ENCODE measurements at regions not wholly inside any gene's neighbourhood (a gene's known extent, or its start where the extent isn't known, plus 50 kb on each side); places are given as distances from the start of the nearest gene placed in this dataset.

- DNase-seq (ENCODE audit: low read depth), result no peak
These were observed 102.3 kb downstream of the LIPG start for GRCh38 chr18:49663899-49664890.

GRCh38 chr18:49662506-49662905 is 100.6 kb downstream of the LIPG start:
- H3K4me3 ChIP-seq (ENCODE audit: low read depth, low read length), result no peak overlapping the region
- no peak for DNase-seq (ENCODE audit: low read depth)
- TF ChIP-seq, protein P1, sequence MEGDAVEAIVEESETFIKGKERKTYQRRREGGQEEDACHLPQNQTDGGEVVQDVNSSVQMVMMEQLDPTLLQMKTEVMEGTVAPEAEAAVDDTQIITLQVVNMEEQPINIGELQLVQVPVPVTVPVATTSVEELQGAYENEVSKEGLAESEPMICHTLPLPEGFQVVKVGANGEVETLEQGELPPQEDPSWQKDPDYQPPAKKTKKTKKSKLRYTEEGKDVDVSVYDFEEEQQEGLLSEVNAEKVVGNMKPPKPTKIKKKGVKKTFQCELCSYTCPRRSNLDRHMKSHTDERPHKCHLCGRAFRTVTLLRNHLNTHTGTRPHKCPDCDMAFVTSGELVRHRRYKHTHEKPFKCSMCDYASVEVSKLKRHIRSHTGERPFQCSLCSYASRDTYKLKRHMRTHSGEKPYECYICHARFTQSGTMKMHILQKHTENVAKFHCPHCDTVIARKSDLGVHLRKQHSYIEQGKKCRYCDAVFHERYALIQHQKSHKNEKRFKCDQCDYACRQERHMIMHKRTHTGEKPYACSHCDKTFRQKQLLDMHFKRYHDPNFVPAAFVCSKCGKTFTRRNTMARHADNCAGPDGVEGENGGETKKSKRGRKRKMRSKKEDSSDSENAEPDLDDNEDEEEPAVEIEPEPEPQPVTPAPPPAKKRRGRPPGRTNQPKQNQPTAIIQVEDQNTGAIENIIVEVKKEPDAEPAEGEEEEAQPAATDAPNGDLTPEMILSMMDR (conservative IDR thresholded peaks at IDR 0.05; ENCODE audit: low read depth, low read length), result no peak

More at GRCh38 chr18:49663899-49664890, 102.3 kb downstream of the LIPG start:
- H3K4me3 ChIP-seq (ENCODE audit: low read depth, low read length), result no peak overlapping the region
- TF ChIP-seq, protein P1 (conservative IDR thresholded peaks at IDR 0.05; ENCODE audit: low read depth, low read length), result no peak

GRCh38 chr18:49658823-49659404 is 97.1 kb downstream of the LIPG start:
- DNase-seq (ENCODE audit: low read depth), result no peak
- TF ChIP-seq, protein P1 (conservative IDR thresholded peaks at IDR 0.05; ENCODE audit: low read depth, low read length), result no peak
- no peak overlapping the region for H3K4me3 ChIP-seq (ENCODE audit: low read depth, low read length)

DNA sequence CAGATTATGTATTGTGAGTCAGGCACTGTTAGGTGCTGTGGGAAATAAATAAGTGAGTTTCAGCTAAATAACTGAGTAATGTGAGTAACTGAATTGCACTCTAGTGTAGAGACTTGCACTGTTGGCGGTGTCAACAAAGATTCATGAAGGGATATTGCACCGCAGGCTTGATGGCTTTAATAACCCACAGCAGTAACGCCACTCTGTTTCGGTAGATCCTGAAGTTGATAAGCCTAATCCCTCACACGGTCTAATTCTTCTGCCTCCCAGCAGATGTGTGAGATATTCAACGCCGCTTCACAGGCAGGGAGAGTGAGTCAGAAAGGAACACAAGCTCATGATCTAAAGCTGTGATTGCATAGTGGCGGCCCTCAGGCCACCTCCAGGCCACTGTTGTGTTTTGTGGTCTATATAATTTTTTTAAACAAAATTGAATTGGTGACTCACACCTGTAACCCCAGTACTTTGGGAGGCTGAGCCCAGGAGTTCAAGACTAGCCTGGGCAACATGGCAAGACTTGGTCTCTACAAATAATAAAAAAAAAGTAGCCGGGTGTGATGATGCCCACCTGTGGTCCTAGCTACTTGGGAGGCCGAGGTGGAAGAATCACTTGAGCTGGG is 94.3 kb downstream of the LIPG start:
- H3K4me3 ChIP-seq (ENCODE audit: low read depth, low read length), result no peak overlapping the region
- TF ChIP-seq, protein P1 (conservative IDR thresholded peaks at IDR 0.05; ENCODE audit: low read depth, low read length), result no peak
- DNase-seq (ENCODE audit: low read depth), result peak; percentile 90

DNA sequence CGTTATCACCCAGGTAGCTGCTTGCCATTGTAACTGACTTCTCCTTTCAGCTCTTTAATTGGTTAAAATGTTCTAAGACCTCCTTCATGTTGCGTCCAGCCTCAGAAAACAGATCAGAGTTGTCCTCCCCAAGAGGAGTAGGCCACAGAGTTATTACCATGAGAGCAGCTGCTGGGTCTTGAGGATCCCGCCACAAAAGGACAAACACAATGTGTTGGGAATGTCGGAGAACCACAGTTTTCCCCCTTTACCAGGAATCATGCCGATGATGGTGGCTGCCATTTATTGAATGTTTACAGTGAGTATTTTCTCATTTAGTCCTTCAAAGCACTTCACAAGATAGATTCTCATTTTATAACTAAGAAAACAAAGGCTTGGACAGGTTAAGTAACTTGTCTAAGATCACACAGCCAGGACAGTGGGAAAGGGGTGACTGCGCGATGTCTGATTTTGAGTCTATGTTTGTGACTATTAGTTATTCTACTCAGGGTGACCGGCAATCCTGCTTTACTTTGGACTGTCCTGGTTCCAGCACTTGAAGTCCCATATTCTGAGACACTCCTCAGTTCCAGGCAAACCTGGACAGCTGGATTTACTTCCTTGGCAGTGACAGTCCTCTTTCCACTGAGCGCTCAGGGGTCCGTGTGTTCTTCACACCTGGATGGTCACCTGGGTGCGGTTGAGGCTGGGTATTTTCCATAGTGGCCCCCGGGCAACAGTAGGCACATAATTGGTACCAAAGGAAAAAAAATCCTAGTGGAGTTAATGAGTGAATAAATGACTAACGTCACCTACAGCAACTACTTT is 93.6 kb downstream of the LIPG start:
- TF ChIP-seq, protein P1 (conservative IDR thresholded peaks at IDR 0.05; ENCODE audit: low read depth, low read length), result no peak
- H3K4me3 ChIP-seq (ENCODE audit: low read depth, low read length), result no peak overlapping the region
- no peak for DNase-seq (ENCODE audit: low read depth)

GRCh38 chr18:49654347-49654746 is 92.5 kb downstream of the LIPG start:
- TF ChIP-seq, protein P1 (conservative IDR thresholded peaks at IDR 0.05; ENCODE audit: low read depth, low read length), result no peak
- no peak for DNase-seq (ENCODE audit: low read depth)
- H3K4me3 ChIP-seq (ENCODE audit: low read depth, low read length), result no peak overlapping the region

Data from choroid plexus epithelial cell (primary cell).